GM12875 (cell line): ENCODE measurements at regions not wholly inside any gene's neighbourhood (a gene's known extent, or its start where the extent isn't known, plus 50 kb on each side); places are given as distances from the start of the nearest gene placed in this dataset.

Experiments
- H3K4me3 ChIP-seq: one replicate; pipeline ENCODE4 v1.5.1; 2011; ENCODE audit warnings: low read depth, low read length, control low read depth
- CTCF ChIP-seq: IDR thresholded peaks from 2 replicates; pipeline ENCODE4 v1.5.1; 2011; ENCODE audit warnings: low read depth, mild to moderate bottlenecking, control low read depth, inconsistent platforms, low read length, moderate library complexity, borderline replicate concordance; ENCODE audit not compliant: insufficient read depth

DNA sequence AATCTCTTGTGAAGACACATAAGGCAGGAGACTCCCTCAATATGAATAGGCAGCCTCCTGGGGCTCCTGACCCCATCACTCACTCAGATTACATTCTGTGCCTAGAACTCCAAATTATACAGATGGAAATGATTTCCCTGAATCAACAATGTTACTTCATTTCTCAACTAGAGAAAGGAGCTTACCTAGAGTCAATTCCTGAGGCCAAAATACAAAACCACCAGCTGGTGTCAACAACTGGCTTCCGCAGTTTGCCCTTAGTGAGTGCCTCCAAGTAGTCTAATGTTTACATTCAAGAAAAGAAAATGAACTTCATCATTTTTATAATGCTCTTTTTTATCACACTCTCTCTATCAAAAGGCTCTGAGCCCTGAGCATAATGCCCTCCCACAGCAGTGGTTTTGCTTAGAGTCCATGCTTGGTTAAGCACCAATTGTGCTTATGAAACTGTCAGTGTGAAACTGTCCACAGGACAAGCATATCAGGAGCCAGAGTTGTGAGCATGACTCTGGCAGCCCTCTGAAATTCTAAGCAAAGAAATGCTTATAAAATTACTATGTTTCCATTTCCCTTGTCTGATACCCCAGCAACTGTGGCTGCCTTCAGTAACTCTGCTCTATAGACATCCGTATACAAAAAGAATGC lies 305.7 kb upstream of the PKDCC start:
- TF ChIP-seq CTCF = no peak
- no peak overlapping the region for H3K4me3 ChIP-seq

GRCh38 chr2:41743324-41743723 lies 304.5 kb upstream of the PKDCC start:
- no peak overlapping the region for H3K4me3 ChIP-seq
- TF ChIP-seq CTCF = no peak

DNA sequence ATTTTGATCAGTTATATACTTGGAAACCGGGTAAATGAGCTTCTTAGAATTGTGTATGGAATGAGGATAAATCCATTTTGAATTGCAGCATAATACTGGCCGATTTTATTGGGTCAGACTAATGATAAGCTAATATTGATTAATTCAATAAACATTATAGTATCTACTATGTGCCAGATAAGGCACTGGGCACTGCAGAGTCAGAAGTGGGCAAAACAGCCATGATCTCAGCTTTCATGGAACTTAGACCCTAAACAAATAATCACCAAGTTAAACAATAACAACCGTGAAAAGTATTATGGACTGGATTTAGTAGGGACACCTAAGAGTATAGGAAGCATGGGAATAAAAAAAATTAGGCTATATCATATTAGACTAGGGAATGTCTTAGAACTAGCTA lies 297.0 kb upstream of the PKDCC start:
- TF ChIP-seq CTCF = no peak
- H3K4me3 ChIP-seq = no peak overlapping the region

GRCh38 chr2:41759880-41760279 lies 287.9 kb upstream of the PKDCC start:
- H3K4me3 ChIP-seq = no peak overlapping the region
- no peak for TF ChIP-seq CTCF

- H3K4me3 ChIP-seq = no peak overlapping the region
- no peak for TF ChIP-seq CTCF
These were observed 284.7 kb upstream of the PKDCC start for GRCh38 chr2:41763141-41763540.

DNA sequence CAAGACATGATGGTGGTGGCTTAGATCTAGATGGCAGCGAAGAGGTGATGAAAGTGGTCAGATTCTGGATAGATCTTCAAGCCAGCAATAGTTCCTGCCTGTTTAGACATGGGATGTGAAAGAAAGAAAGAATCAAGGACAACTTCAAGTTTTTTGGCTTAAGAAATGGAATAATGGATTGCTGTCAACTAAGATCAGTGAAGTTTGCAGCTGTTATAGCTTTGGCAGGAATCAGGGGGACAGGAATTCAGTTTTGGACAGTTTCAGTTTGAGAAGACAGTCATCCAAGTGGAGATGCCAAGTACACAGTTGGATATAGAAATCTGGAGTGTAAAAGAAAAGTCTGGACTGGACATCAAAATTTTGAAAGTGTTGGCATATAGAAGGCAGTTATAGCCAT lies 283.7 kb upstream of the PKDCC start:
- no peak for TF ChIP-seq CTCF
- H3K4me3 ChIP-seq = no peak overlapping the region

- no peak for TF ChIP-seq CTCF
- H3K4me3 ChIP-seq = no peak overlapping the region
These were observed 282.9 kb upstream of the PKDCC start for GRCh38 chr2:41764919-41765318.
